ENCODE measurements at regions not wholly inside any gene's neighbourhood (a gene's known extent, or its start where the extent isn't known, plus 50 kb on each side); places are given as distances from the start of the nearest gene placed in this dataset.

- TF ChIP-seq CTCF (IDR thresholded peaks at IDR 0.05) (no peak), POLR2A (IDR thresholded peaks at IDR 0.05) (no peak)
Measured at GRCh38 chr11:13883042-13883441, 79.5 kb upstream of the SPON1 start.
